Psoas muscle (tissue), 7 donors: ENCODE measurements at regions not wholly inside any gene's neighbourhood (a gene's known extent, or its start where the extent isn't known, plus 50 kb on each side); places are given as distances from the start of the nearest gene placed in this dataset.
"Not testable (repeated sequence)": the region's sequence is repeated elsewhere in the genome, so short reads cannot be mapped to it uniquely, and the experiment has no call there.

Experiments
- ATAC-seq, 4 donors: fragments of 200-7000 bp; cut with Tn5 transposase; one replicate each; pipeline ENCODE4 v1.9.1; 2020; ENCODE audit warnings: moderate library complexity in 3 of 4, mild to moderate bottlenecking in 2 of 4
- DNase-seq, 2 donors: peaks; one replicate each; pipeline ENCODE4 v3.0.0-alpha.2; 2020
- H3K27ac ChIP-seq: fragments of 200-600 bp; one replicate; pipeline ENCODE4 v1.8.0; 2022
- H3K27me3 ChIP-seq, 3 donors: fragments of 200-600 bp in 1 of 3; one replicate each; pipeline versions ENCODE4 v1.6.1 to v1.8.0; 2013 to 2022; ENCODE audit warnings: low read length in 2 of 3, mild to moderate bottlenecking in 2 of 3, moderate library complexity in 1 of 3; ENCODE audit not compliant: insufficient read depth in 3 of 3
- H3K36me3 ChIP-seq, 2 donors: fragments of 200-600 bp in 1 of 2; one replicate each; pipeline versions ENCODE4 v1.6.1 to v1.8.0; 2013 to 2022; ENCODE audit warnings: low read depth in 1 of 2, mild to moderate bottlenecking in 1 of 2, moderate library complexity in 1 of 2; ENCODE audit not compliant: insufficient read depth in 1 of 2
- H3K4me1 ChIP-seq: fragments of 200-600 bp; one replicate; pipeline ENCODE4 v1.8.0; 2022
- H3K4me3 ChIP-seq: fragments of 200-600 bp; one replicate; pipeline ENCODE4 v1.8.0; 2022; ENCODE audit warnings: mild to moderate bottlenecking
- H3K9me3 ChIP-seq: fragments of 200-600 bp; one replicate; pipeline ENCODE4 v1.8.0; 2022
- WGBS, 3 donors: extraction: QIAGEN DNeasy Blood & Tissue Kit; methylation state at CpG; one replicate each; pipeline versions ENCODE4 v1.1.6 to v1.1.7; 2013; 5-methylcytosine and 5-hydroxymethylcytosine counted together
- intact Hi-C, 2 donors: fragments of 100-400 bp; cut with DNase I; formaldehyde crosslinking; loops; one replicate each; pipeline versions ENCODE4 v1.11.0 to v1.14.2; 2022
- TF ChIP-seq, protein P1 (sequence below): fragments of 200-600 bp; IDR thresholded peaks from one replicate; pipeline ENCODE4 v1.8.0; 2022; ENCODE audit warnings: antibody characterized with exemption
- donor health status: healthy with polysubstance abuse.
- donor health status: DM: no; HTN: no; CAD: no; lungs with moderate emphysema.
- donor health status: Bipolar disorder and iron deficiency.
- donor health status: healthy.
- donor health status: DM: yes; HTN: yes; CAD: no.
- donor health status: DM: no; HTN: no; CAD: no.
- donor health status: DM: yes; HTN: yes; CAD: no.

DNA sequence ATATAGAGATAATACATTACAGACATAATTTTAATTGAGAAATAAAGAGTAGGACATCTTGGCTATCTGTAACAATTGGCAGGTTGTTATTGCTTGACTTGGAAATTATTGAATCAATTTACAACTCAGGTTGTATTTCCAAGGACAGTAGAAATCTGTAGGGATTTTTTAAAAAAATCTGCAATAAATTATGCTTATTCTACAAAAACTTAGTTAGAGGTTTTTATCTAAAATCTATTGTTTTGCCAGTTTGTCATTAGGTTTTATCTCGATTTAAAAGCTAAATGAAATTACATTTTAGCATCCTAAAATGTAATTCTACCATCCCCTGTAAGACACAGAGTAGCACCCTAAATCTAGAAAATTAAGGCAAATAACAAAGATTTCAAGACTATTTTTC lies 408.8 kb downstream of the COL11A1 start:
- H3K27ac ChIP-seq: no peak overlapping the region

DNA sequence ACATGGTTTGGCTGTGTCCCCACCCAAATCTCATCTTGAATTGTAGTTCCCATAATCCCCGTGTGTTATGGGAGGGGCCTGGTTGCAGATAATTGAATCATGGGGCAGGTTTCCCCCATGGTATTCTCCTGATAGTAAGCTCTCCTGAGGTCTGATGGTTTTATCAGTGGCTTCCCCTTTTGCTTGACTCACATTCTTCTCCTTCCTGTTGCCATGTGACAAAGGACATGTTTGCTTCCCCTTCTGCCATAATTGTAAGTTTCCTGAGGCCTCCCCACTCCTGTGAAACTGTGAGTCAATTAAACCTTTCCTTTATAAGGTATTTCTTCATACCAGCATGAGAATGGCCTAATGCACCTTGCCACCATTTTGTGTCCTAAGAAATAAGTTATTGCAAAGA lies 415.0 kb downstream of the COL11A1 start:
- intact Hi-C loops: no loop called here
- ATAC-seq: no peak
- Histone ChIP-seq H3K36me3 (no peaks in the 10 kb centered on the region), H3K9me3 (no peaks in the 10 kb centered on the region), H3K27me3 (no peaks in the 10 kb centered on the region), H3K27ac (no peak overlapping the region), H3K4me3 (no peak overlapping the region), H3K4me1 (no peaks in the 10 kb centered on the region)
- DNase-seq: no peak
- TF ChIP-seq, protein P1, sequence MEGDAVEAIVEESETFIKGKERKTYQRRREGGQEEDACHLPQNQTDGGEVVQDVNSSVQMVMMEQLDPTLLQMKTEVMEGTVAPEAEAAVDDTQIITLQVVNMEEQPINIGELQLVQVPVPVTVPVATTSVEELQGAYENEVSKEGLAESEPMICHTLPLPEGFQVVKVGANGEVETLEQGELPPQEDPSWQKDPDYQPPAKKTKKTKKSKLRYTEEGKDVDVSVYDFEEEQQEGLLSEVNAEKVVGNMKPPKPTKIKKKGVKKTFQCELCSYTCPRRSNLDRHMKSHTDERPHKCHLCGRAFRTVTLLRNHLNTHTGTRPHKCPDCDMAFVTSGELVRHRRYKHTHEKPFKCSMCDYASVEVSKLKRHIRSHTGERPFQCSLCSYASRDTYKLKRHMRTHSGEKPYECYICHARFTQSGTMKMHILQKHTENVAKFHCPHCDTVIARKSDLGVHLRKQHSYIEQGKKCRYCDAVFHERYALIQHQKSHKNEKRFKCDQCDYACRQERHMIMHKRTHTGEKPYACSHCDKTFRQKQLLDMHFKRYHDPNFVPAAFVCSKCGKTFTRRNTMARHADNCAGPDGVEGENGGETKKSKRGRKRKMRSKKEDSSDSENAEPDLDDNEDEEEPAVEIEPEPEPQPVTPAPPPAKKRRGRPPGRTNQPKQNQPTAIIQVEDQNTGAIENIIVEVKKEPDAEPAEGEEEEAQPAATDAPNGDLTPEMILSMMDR: no peak
- 65 to 75% (median 67%) methylated on average over 1 of the region's 1 CpG for WGBS, 3 donors

More for the DNA sequence above, 408.8 kb downstream of the COL11A1 start:
- TF ChIP-seq, protein P1: no peak
- Histone ChIP-seq H3K27me3 (no peaks in the 10 kb centered on the region), H3K36me3 (no peaks in the 10 kb centered on the region), H3K4me1 (no peaks in the 10 kb centered on the region), H3K9me3 (peaks cover 8% of the 10 kb centered on the region), H3K4me3 (no peak overlapping the region)
- intact Hi-C loops: no loop called here
- WGBS, 3 donors: 71 to 72% (median 71%) methylated on average over 1 of the region's 1 CpG
- no peak for DNase-seq
- ATAC-seq: no peak

DNA sequence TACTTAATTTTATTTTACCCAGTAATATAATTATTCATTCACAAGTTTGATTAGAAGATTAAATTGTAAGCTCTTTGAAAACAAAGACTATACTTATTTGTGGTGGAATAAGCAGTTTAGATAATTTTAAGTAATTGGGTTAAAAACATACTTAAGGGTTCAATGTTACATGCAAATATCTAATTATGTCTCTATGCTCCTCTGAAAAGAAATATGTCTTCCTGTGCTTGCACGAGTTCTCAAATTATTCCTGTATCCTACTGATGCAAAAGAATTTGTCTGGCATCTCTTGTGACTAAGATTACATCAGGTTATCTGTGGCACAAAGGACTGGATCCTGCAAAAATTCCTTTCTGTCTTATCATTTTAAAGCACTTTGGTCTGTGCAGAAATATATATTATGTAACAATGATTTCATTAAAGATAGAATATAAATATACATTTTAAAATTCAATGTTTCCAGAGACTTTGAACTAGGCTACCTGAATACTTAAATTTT lies 416.7 kb downstream of the COL11A1 start:
- intact Hi-C loops: no loop called here
- H3K27me3 ChIP-seq: no peaks in the 10 kb centered on the region
- ATAC-seq (no peak), DNase-seq (no peak)
- H3K27ac ChIP-seq: no peak overlapping the region
- no peaks in the 10 kb centered on the region for H3K9me3 ChIP-seq
- no peaks in the 10 kb centered on the region for H3K4me1 ChIP-seq
- no peaks in the 10 kb centered on the region for H3K36me3 ChIP-seq
- H3K4me3 ChIP-seq: no peak overlapping the region
- TF ChIP-seq, protein P1: no peak
- WGBS, 3 donors: 30 to 44% (median 32%) methylated on average over 1 of the region's 1 CpG

DNA sequence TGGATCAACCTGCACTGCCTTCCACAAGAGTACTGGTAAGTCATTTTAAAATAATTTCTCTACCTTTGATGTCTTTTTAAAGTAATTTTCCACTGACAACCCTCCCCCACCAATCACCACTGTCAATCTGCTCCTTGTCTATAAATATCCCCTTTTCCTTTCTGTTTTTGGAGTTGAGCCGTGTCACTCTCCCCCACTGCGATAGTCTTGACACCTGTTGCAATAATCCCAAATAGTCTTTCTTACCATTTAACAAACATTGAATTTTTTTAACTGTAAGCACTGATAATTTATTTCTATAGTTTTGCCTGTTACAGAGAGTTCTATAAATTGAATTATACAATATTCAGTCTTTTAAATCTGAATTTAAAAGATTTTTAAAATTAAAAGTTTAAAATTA lies 420.9 kb downstream of the COL11A1 start:
- Histone ChIP-seq H3K4me1 (no peaks in the 10 kb centered on the region), H3K27me3 (no peaks in the 10 kb centered on the region), H3K4me3 (no peak overlapping the region), H3K27ac (no peak overlapping the region), H3K9me3 (no peaks in the 10 kb centered on the region), H3K36me3 (no peaks in the 10 kb centered on the region)
- intact Hi-C loops: no loop called here
- WGBS, 3 donors: 41 to 47% (median 45%) methylated on average over 2 of the region's 2 CpGs
- DNase-seq (no peak), ATAC-seq (no peak)
- TF ChIP-seq, protein P1: no peak

DNA sequence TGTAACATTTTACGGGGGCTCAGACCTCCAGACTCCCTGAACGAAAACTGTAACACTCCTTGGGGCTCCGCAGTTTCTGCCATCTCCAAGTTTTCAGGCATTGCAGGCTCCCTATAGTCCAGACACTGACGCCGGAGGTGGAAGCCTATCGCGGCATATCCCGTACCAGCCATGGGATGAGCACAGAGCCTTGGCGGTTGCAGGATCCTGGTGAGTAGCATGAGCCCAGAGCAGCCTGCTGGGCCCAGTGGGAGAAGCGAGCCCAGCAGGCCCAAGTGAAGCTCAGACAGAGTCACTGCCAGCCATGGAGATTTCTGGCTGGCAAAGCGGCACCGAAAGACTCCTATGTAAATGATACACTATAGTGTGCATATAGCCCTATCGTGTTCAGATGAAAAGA lies 446.8 kb downstream of the COL11A1 start:
- DNase-seq (no peak), ATAC-seq (no peak)
- TF ChIP-seq, protein P1: no peak
- Histone ChIP-seq H3K27ac (no peak overlapping the region), H3K4me3 (no peak overlapping the region), H3K9me3 (no peaks in the 10 kb centered on the region), H3K27me3 (no peaks in the 10 kb centered on the region), H3K36me3 (no peaks in the 10 kb centered on the region), H3K4me1 (no peaks in the 10 kb centered on the region)
- WGBS, 3 donors: 94 to 97% (median 94%) methylated on average over 13 of the region's 13 CpGs
- intact Hi-C loops: no loop called here

DNA sequence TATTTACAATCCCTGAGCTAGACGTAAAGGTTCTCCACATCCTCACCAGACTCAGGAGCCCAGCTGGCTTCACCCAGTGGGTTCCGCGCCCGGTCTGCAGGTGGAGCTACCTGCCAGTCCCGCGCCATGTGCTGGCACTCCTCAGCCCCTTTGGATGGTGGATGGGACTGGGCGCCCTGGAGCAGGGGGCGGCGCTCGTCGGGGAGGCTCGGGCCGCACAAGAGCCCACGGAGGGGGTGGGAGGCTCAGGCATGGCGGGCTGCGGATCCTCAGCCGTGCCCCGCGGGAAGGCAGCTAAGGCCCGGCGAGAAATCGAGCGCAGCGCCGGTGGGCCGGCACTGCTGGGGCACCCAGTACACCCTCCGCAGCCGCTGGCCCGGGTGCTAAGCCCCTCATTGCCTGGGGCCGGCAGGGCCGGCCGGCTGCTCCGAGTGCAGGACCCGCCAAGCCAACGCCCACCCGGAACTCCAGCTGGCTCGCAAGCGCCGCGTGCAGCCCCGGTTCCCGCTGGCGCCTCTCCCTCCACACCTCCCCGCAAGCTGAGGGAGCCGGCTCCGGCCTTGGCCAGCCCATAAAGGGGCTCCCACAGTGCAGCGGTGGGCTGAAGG lies 448.3 kb downstream of the COL11A1 start:
- H3K4me3 ChIP-seq, ATAC-seq, H3K9me3 ChIP-seq, DNase-seq, H3K4me1 ChIP-seq, intact Hi-C loops, H3K27me3 ChIP-seq, H3K27ac ChIP-seq, H3K36me3 ChIP-seq: not testable (repeated sequence)
- WGBS, 3 donors: 93 to 97% (median 95%) methylated on average over 23 to 47 of the region's 47 CpGs
